Vagina (tissue), 2 donors: ENCODE measurements at regions not wholly inside any gene's neighbourhood (a gene's known extent, or its start where the extent isn't known, plus 50 kb on each side); places are given as distances from the start of the nearest gene placed in this dataset.

ENCODE experiments used
- DNase-seq, 2 donors: peaks; one replicate each; pipeline ENCODE4 v3.0.0-alpha.2; 2017; ENCODE audit errors: extremely low spot score in 2 of 2
- H3K27ac ChIP-seq: fragments of 200-600 bp; sonication (generic); one replicate; pipeline ENCODE4 v1.5.1; 2019
- H3K27me3 ChIP-seq: fragments of 200-600 bp; sonication (generic); one replicate; pipeline ENCODE4 v1.5.1; 2019
- H3K36me3 ChIP-seq, 2 donors: fragments of 200-600 bp; sonication (generic); one replicate each; pipeline ENCODE4 v1.5.1; 2017 to 2019
- H3K4me1 ChIP-seq: fragments of 200-600 bp; sonication (generic); one replicate; pipeline ENCODE4 v1.5.1; 2019
- H3K4me3 ChIP-seq, 2 donors: fragments of 200-600 bp; sonication (generic); 1 replicate in 1 of 2; 2 replicates in 1 of 2; pipeline ENCODE4 v1.5.1; 2016 to 2019
- H3K9me3 ChIP-seq: fragments of 200-600 bp; sonication (generic); one replicate; pipeline ENCODE4 v1.5.1; 2019
- CTCF ChIP-seq, 3 experiments: fragments of 450-650 bp in 2 of 3; fragments of 200-600 bp in 1 of 3; sonication (generic) in 1 of 3; IDR thresholded peaks; one replicate each; pipeline ENCODE4 v1.5.1; 2017 to 2019; ENCODE audit warnings: antibody characterized with exemption in 3 of 3, mild to moderate bottlenecking in 2 of 3, moderate library complexity in 2 of 3
- POLR2A ChIP-seq, 2 donors: fragments of 450-650 bp; IDR thresholded peaks; one replicate each; pipeline ENCODE4 v1.6.1; 2017; ENCODE audit warnings: antibody characterized with exemption in 2 of 2, mild to moderate bottlenecking in 2 of 2, moderate library complexity in 2 of 2
- POLR2AphosphoS5 ChIP-seq, 2 donors: sonication (generic); formaldehyde crosslinking; IDR thresholded peaks; one replicate each; pipeline ENCODE4 v1.9.0; 2017; ENCODE audit warnings: antibody characterized with exemption in 2 of 2, mild to moderate bottlenecking in 2 of 2, low read depth in 1 of 2; ENCODE audit not compliant: insufficient read depth in 1 of 2
- intact Hi-C: fragments of 100-400 bp; cut with DNase I; formaldehyde crosslinking; loops from one replicate; pipeline ENCODE4 v1.15.1; 2023

- H3K27ac ChIP-seq = no peak overlapping the region
- TF ChIP-seq POLR2AphosphoS5 (IDR thresholded peaks at IDR 0.05; ENCODE audit: insufficient read depth in 1 of 2, low read depth in 1 of 2) (no peak), POLR2A (IDR thresholded peaks at IDR 0.05) (no peak), CTCF (IDR thresholded peaks at IDR 0.05) (no peak)
- no peaks in the 10 kb centered on the region for H3K9me3 ChIP-seq
- no peaks in the 10 kb centered on the region for H3K27me3 ChIP-seq
- intact Hi-C loops = no loop called here
- H3K4me1 ChIP-seq = peaks cover 5% of the 10 kb centered on the region
- no peak overlapping the region for H3K4me3 ChIP-seq
- no peak for DNase-seq
- no peaks in the 10 kb centered on the region for H3K36me3 ChIP-seq
Measured at GRCh38 chr4:111689731-111690130, 455.5 kb upstream of the FAM241A start.

GRCh38 chr4:111693758-111694157, 451.5 kb upstream of the FAM241A start:
- no peak for DNase-seq
- Histone ChIP-seq H3K27me3 (no peaks in the 10 kb centered on the region), H3K4me1 (peaks cover 4% of the 10 kb centered on the region), H3K4me3 (no peak overlapping the region), H3K27ac (no peak overlapping the region), H3K9me3 (no peaks in the 10 kb centered on the region), H3K36me3 (no peaks in the 10 kb centered on the region)
- TF ChIP-seq POLR2AphosphoS5 (IDR thresholded peaks at IDR 0.05; ENCODE audit: insufficient read depth in 1 of 2, low read depth in 1 of 2) = no peak
- TF ChIP-seq POLR2A (IDR thresholded peaks at IDR 0.05) = no peak
- no peak for TF ChIP-seq CTCF (IDR thresholded peaks at IDR 0.05)
- intact Hi-C loops = no loop called here

- Histone ChIP-seq H3K27ac (no peak overlapping the region), H3K9me3 (no peaks in the 10 kb centered on the region), H3K4me1 (no peaks in the 10 kb centered on the region), H3K4me3 (no peak overlapping the region), H3K36me3 (no peaks in the 10 kb centered on the region), H3K27me3 (no peaks in the 10 kb centered on the region)
- no peak for DNase-seq
- TF ChIP-seq POLR2A (IDR thresholded peaks at IDR 0.05) = no peak
- TF ChIP-seq POLR2AphosphoS5 (IDR thresholded peaks at IDR 0.05; ENCODE audit: insufficient read depth in 1 of 2, low read depth in 1 of 2) = no peak
- no peak for TF ChIP-seq CTCF (IDR thresholded peaks at IDR 0.05)
- intact Hi-C loops = no loop called here
Measured at GRCh38 chr4:111695677-111696076, 449.6 kb upstream of the FAM241A start.

GRCh38 chr4:111696505-111696904, 448.7 kb upstream of the FAM241A start:
- intact Hi-C loops = no loop called here
- H3K36me3 ChIP-seq = no peaks in the 10 kb centered on the region
- H3K27ac ChIP-seq = no peak overlapping the region
- H3K9me3 ChIP-seq = no peaks in the 10 kb centered on the region
- no peaks in the 10 kb centered on the region for H3K4me1 ChIP-seq
- DNase-seq = no peak
- no peak overlapping the region for H3K4me3 ChIP-seq
- no peaks in the 10 kb centered on the region for H3K27me3 ChIP-seq
- TF ChIP-seq CTCF (IDR thresholded peaks at IDR 0.05) = no peak
- no peak for TF ChIP-seq POLR2AphosphoS5 (IDR thresholded peaks at IDR 0.05; ENCODE audit: insufficient read depth in 1 of 2, low read depth in 1 of 2)
- no peak for TF ChIP-seq POLR2A (IDR thresholded peaks at IDR 0.05)

GRCh38 chr4:111697176-111697942, 447.9 kb upstream of the FAM241A start:
- intact Hi-C loops = no loop called here

More at GRCh38 chr4:111697176-111697942, 447.9 kb upstream of the FAM241A start:
- no peaks in the 10 kb centered on the region for H3K36me3 ChIP-seq
- H3K27me3 ChIP-seq = no peaks in the 10 kb centered on the region
- no peak overlapping the region for H3K27ac ChIP-seq
- TF ChIP-seq POLR2A (IDR thresholded peaks at IDR 0.05) (no peak), POLR2AphosphoS5 (IDR thresholded peaks at IDR 0.05; ENCODE audit: insufficient read depth in 1 of 2, low read depth in 1 of 2) (no peak), CTCF (IDR thresholded peaks at IDR 0.05) (no peak)
- H3K4me3 ChIP-seq = no peak overlapping the region
- no peaks in the 10 kb centered on the region for H3K4me1 ChIP-seq
- no peak for DNase-seq
- H3K9me3 ChIP-seq = no peaks in the 10 kb centered on the region
